GM12872 (cell line): ENCODE measurements at regions not wholly inside any gene's neighbourhood (a gene's known extent, or its start where the extent isn't known, plus 50 kb on each side); places are given as distances from the start of the nearest gene placed in this dataset.

Source experiments
- CTCF ChIP-seq: IDR thresholded peaks from 3 replicates; pipeline ENCODE4 v1.5.1; 2011; ENCODE audit warnings: low read depth, mild to moderate bottlenecking, low read length, moderate library complexity; ENCODE audit not compliant: insufficient read depth

- TF ChIP-seq CTCF, result no peak
Observed at GRCh38 chr18:61019338-61020301, 313.6 kb upstream of the CDH20 start.

GRCh38 chr18:61025596-61025995 lies 307.6 kb upstream of the CDH20 start:
- no peak for TF ChIP-seq CTCF

- TF ChIP-seq CTCF, result no peak
Observed at GRCh38 chr18:61031626-61032025, 301.6 kb upstream of the CDH20 start.

- no peak for TF ChIP-seq CTCF
Observed at GRCh38 chr18:61034580-61034979, 298.6 kb upstream of the CDH20 start.

GRCh38 chr18:61039251-61039650 lies 294.0 kb upstream of the CDH20 start:
- no peak for TF ChIP-seq CTCF

- TF ChIP-seq CTCF, result no peak
Observed at GRCh38 chr18:61047794-61048193, 285.4 kb upstream of the CDH20 start.

GRCh38 chr18:61057443-61057842 lies 275.8 kb upstream of the CDH20 start:
- TF ChIP-seq CTCF, result no peak
